ENCODE measurements at regions not wholly inside any gene's neighbourhood (a gene's known extent, or its start where the extent isn't known, plus 50 kb on each side); places are given as distances from the start of the nearest gene placed in this dataset.

DNA sequence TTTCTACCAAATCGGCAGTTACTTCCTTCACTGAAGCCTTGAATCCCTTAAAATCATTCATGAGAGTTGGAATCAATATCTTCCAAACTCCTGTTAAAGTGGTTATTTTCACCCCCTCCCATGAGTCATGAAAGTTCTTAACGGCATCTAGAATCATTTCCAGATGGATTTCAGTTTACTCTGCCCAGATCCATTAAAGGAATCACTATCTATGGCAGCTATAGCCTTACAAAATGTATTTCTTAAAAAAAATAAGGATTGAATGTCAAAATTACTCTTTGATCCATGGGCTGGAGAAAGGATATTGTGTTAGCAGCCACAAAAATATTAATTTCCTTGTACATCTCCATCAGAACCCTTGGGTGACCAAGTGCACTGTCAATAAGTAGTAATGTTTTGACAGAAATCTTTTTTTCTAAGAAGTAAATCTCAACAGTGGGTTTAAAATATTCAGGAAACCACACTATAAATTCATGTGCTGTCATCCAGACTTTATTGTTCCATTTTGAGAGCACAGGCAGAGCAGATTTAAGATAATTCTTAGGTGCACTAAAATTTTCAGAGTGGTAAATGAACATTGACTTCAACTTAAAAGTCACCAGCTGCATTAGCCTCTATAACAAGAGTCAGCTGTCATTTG is 767.7 kb downstream of the DTWD2 start:
- H4K20me1 ChIP-seq (ENCODE audit: insufficient read depth) = no peaks in the 10 kb centered on the region
- H3K9me2 ChIP-seq (ENCODE audit: insufficient read depth, low read length) = no peaks in the 10 kb centered on the region
- H3K9ac ChIP-seq (ENCODE audit: low read length) = no peak overlapping the region
- no peaks in the 10 kb centered on the region for H3K9me3 ChIP-seq (ENCODE audit: low read length)
- TF ChIP-seq MXI1 (conservative IDR thresholded peaks at IDR 0.05; ENCODE audit: poor library complexity, severe bottlenecking) = no peak
- no peak for TF ChIP-seq TAF1 (IDR thresholded peaks at IDR 0.05; ENCODE audit: low read depth)
- TF ChIP-seq, protein P1, sequence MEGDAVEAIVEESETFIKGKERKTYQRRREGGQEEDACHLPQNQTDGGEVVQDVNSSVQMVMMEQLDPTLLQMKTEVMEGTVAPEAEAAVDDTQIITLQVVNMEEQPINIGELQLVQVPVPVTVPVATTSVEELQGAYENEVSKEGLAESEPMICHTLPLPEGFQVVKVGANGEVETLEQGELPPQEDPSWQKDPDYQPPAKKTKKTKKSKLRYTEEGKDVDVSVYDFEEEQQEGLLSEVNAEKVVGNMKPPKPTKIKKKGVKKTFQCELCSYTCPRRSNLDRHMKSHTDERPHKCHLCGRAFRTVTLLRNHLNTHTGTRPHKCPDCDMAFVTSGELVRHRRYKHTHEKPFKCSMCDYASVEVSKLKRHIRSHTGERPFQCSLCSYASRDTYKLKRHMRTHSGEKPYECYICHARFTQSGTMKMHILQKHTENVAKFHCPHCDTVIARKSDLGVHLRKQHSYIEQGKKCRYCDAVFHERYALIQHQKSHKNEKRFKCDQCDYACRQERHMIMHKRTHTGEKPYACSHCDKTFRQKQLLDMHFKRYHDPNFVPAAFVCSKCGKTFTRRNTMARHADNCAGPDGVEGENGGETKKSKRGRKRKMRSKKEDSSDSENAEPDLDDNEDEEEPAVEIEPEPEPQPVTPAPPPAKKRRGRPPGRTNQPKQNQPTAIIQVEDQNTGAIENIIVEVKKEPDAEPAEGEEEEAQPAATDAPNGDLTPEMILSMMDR (IDR thresholded peaks at IDR 0.05; ENCODE audit: poor library complexity, severe bottlenecking) = no peak
- no peak for TF ChIP-seq SMC3 (conservative IDR thresholded peaks at IDR 0.05; ENCODE audit: poor library complexity)
- TF ChIP-seq RAD21 (conservative IDR thresholded peaks at IDR 0.05) = no peak
- TF ChIP-seq EP300 (conservative IDR thresholded peaks at IDR 0.05; ENCODE audit: poor library complexity, severe bottlenecking) = no peak
- TF ChIP-seq, protein P2, sequence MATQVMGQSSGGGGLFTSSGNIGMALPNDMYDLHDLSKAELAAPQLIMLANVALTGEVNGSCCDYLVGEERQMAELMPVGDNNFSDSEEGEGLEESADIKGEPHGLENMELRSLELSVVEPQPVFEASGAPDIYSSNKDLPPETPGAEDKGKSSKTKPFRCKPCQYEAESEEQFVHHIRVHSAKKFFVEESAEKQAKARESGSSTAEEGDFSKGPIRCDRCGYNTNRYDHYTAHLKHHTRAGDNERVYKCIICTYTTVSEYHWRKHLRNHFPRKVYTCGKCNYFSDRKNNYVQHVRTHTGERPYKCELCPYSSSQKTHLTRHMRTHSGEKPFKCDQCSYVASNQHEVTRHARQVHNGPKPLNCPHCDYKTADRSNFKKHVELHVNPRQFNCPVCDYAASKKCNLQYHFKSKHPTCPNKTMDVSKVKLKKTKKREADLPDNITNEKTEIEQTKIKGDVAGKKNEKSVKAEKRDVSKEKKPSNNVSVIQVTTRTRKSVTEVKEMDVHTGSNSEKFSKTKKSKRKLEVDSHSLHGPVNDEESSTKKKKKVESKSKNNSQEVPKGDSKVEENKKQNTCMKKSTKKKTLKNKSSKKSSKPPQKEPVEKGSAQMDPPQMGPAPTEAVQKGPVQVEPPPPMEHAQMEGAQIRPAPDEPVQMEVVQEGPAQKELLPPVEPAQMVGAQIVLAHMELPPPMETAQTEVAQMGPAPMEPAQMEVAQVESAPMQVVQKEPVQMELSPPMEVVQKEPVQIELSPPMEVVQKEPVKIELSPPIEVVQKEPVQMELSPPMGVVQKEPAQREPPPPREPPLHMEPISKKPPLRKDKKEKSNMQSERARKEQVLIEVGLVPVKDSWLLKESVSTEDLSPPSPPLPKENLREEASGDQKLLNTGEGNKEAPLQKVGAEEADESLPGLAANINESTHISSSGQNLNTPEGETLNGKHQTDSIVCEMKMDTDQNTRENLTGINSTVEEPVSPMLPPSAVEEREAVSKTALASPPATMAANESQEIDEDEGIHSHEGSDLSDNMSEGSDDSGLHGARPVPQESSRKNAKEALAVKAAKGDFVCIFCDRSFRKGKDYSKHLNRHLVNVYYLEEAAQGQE (IDR thresholded peaks at IDR 0.05; ENCODE audit: borderline replicate concordance) = no peak
- no peak for TF ChIP-seq POLR2AphosphoS5 (IDR thresholded peaks at IDR 0.05)
- TF ChIP-seq EZH2 (IDR thresholded peaks at IDR 0.05; ENCODE audit: borderline replicate concordance, insufficient read depth, low read length, poor library complexity, severe bottlenecking) = no peak
- H3K27ac ChIP-seq (ENCODE audit: low read length) = no peak overlapping the region
- H3K4me3 ChIP-seq (ENCODE audit: low read length) = no peak overlapping the region
- no peaks in the 10 kb centered on the region for H3K27me3 ChIP-seq (ENCODE audit: insufficient read depth, low read depth, low read length)
- no peaks in the 10 kb centered on the region for H3F3A ChIP-seq (ENCODE audit: insufficient read depth, low read length, poor library complexity, severe bottlenecking)
- H2AFZ ChIP-seq (ENCODE audit: low read depth, low read length) = no peak overlapping the region
- H3K4me2 ChIP-seq (ENCODE audit: low read length) = no peak overlapping the region
- no peaks in the 10 kb centered on the region for H3K36me3 ChIP-seq (ENCODE audit: insufficient read depth, low read length)
- H3K79me2 ChIP-seq (replicated peaks; ENCODE audit: insufficient read depth, low read length) = no peaks in the 10 kb centered on the region

DNA sequence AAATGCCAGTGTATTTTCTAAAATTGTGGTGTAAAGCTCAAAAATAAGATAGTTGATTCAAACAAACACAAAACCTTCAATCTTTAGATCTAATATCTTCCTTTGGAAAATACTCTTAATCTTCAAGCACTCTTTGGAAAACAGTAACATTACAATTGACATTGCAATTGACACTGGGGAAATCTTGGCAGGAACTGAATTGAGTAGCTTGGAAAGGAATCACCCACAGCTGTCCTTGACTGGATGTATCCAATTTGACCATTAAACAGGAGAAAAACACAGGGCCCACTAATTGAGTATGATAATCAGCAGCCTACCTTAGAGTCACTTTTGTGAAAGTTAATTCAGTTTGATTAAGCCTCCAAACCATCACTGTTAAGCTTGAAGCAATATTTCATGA is 776.7 kb downstream of the DTWD2 start:
- Histone ChIP-seq H3K9me3 (ENCODE audit: low read length) (no peaks in the 10 kb centered on the region), H2AFZ (ENCODE audit: low read depth, low read length) (no peak overlapping the region), H3K36me3 (ENCODE audit: insufficient read depth, low read length) (no peaks in the 10 kb centered on the region), H3K9me2 (ENCODE audit: insufficient read depth, low read length) (no peaks in the 10 kb centered on the region), H3F3A (ENCODE audit: insufficient read depth, low read length, poor library complexity, severe bottlenecking) (peaks cover 5% of the 10 kb centered on the region), H3K27me3 (ENCODE audit: insufficient read depth, low read depth, low read length) (no peaks in the 10 kb centered on the region), H3K79me2 (replicated peaks; ENCODE audit: insufficient read depth, low read length) (no peaks in the 10 kb centered on the region), H4K20me1 (ENCODE audit: insufficient read depth) (no peaks in the 10 kb centered on the region), H3K9ac (ENCODE audit: low read length) (no peak overlapping the region), H3K4me2 (ENCODE audit: low read length) (no peak overlapping the region), H3K27ac (ENCODE audit: low read length) (no peak overlapping the region), H3K4me3 (ENCODE audit: low read length) (no peak overlapping the region)
- TF ChIP-seq MXI1 (conservative IDR thresholded peaks at IDR 0.05; ENCODE audit: poor library complexity, severe bottlenecking) (no peak), RAD21 (conservative IDR thresholded peaks at IDR 0.05) (no peak), EP300 (conservative IDR thresholded peaks at IDR 0.05; ENCODE audit: poor library complexity, severe bottlenecking) (no peak), POLR2AphosphoS5 (IDR thresholded peaks at IDR 0.05) (no peak), SMC3 (conservative IDR thresholded peaks at IDR 0.05; ENCODE audit: poor library complexity) (no peak), TAF1 (IDR thresholded peaks at IDR 0.05; ENCODE audit: low read depth) (no peak), EZH2 (IDR thresholded peaks at IDR 0.05; ENCODE audit: borderline replicate concordance, insufficient read depth, low read length, poor library complexity, severe bottlenecking) (no peak)
- TF ChIP-seq, protein P2 (IDR thresholded peaks at IDR 0.05; ENCODE audit: borderline replicate concordance) = no peak
- TF ChIP-seq, protein P1 (IDR thresholded peaks at IDR 0.05; ENCODE audit: poor library complexity, severe bottlenecking) = no peak
